WTC11 (cell line): ENCODE measurements at regions not wholly inside any gene's neighbourhood (a gene's known extent, or its start where the extent isn't known, plus 50 kb on each side); places are given as distances from the start of the nearest gene placed in this dataset.

Experiments
- ATAC-seq: fragments of 200-7000 bp; cut with Tn5 transposase; 2 replicates; pipeline ENCODE4 v1.10.0; 2021; ENCODE audit warnings: mild to moderate bottlenecking, moderate library complexity
- CTCF ChIA-PET: fragments of 300-600 bp; sonication (Branson Sonifier 250); formaldehyde crosslinking; loops from one replicate; lab custom pipeline; 2021; ENCODE audit warnings: antibody characterized with exemption; lab: Charles Lee
- POLR2A ChIA-PET: fragments of 350-600 bp; sonication (Branson Sonifier 250); formaldehyde crosslinking; loops from one replicate; lab custom pipeline; 2021; ENCODE audit warnings: antibody characterized with exemption; lab: Charles Lee
- DNase-seq: peaks from one replicate; pipeline ENCODE4 v3.0.0; 2021; ENCODE audit warnings: low spot score
- H3K27ac Mint-ChIP-seq: 2 replicates; pipeline ENCODE4 v1.8.0; 2021; ENCODE audit warnings: mixed read lengths
- H3K27me3 Mint-ChIP-seq: 2 replicates; pipeline ENCODE4 v1.8.0; 2021; ENCODE audit warnings: low read depth, mild to moderate bottlenecking, moderate library complexity, mixed read lengths
- H3K36me3 Mint-ChIP-seq: 2 replicates; pipeline ENCODE4 v1.8.0; 2021; ENCODE audit warnings: mixed read lengths
- H3K4me1 Mint-ChIP-seq: 2 replicates; pipeline ENCODE4 v1.8.0; 2022; ENCODE audit warnings: mixed read lengths
- H3K4me3 Mint-ChIP-seq: 2 replicates; pipeline ENCODE4 v1.8.0; 2021; ENCODE audit warnings: mild to moderate bottlenecking, moderate library complexity, mixed read lengths
- H3K9me3 Mint-ChIP-seq: 2 replicates; pipeline ENCODE4 v1.8.0; 2021; ENCODE audit warnings: mixed read lengths
- CDX4 ChIP-seq: fragments of 250-450 bp; sonication (Bioruptor Pico); IDR thresholded peaks from 2 replicates; pipeline ENCODE4 v1.9.0; 2021; ENCODE audit warnings: moderate library complexity, mild to moderate bottlenecking, inconsistent platforms, borderline replicate concordance
- CREB1 ChIP-seq: sonication (generic); formaldehyde crosslinking; IDR thresholded peaks from 2 replicates; pipeline ENCODE4 v1.8.0; 2023; ENCODE audit warnings: mild to moderate bottlenecking, missing genetic modification reagents
- E2F5 ChIP-seq: sonication (generic); formaldehyde crosslinking; IDR thresholded peaks from 2 replicates; pipeline ENCODE4 v1.8.1; 2022; ENCODE audit warnings: mild to moderate bottlenecking, moderate library complexity, missing genetic modification reagents
- ERG ChIP-seq: fragments of 250-450 bp; sonication (Bioruptor Pico); IDR thresholded peaks from 2 replicates; pipeline ENCODE4 v1.8.0; 2021; ENCODE audit warnings: mild to moderate bottlenecking
- GRHL2 ChIP-seq: fragments of 250-450 bp; sonication (Bioruptor Pico); IDR thresholded peaks from 2 replicates; pipeline ENCODE4 v1.8.0; 2022; ENCODE audit warnings: mild to moderate bottlenecking, moderate library complexity; ENCODE audit not compliant: insufficient replicate concordance, severe bottlenecking
- GTF2I ChIP-seq: fragments of 250-450 bp; sonication (Bioruptor Pico); conservative IDR thresholded peaks from 2 replicates; pipeline ENCODE4 v1.4.0; 2021; ENCODE audit warnings: mild to moderate bottlenecking
- KAT7 ChIP-seq: sonication (generic); formaldehyde crosslinking; IDR thresholded peaks from 2 replicates; pipeline ENCODE4 v1.8.1; 2023; ENCODE audit warnings: missing genetic modification reagents, mild to moderate bottlenecking, borderline replicate concordance
- MYBL2 ChIP-seq: sonication (generic); formaldehyde crosslinking; IDR thresholded peaks from 2 replicates; pipeline ENCODE4 v1.8.1; 2023; ENCODE audit warnings: mild to moderate bottlenecking, moderate library complexity, missing genetic modification reagents
- NFYB ChIP-seq: sonication (generic); formaldehyde crosslinking; conservative IDR thresholded peaks from 2 replicates; pipeline ENCODE4 v1.8.0; 2022; ENCODE audit warnings: low read depth, missing genetic modification reagents
- OVOL2 ChIP-seq: fragments of 250-450 bp; sonication (Bioruptor Pico); IDR thresholded peaks from 2 replicates; pipeline ENCODE4 v1.9.0; 2021; ENCODE audit warnings: mild to moderate bottlenecking, borderline replicate concordance
- SMAD3 ChIP-seq: sonication (generic); formaldehyde crosslinking; IDR thresholded peaks from 2 replicates; pipeline ENCODE4 v1.8.0; 2022; ENCODE audit warnings: missing genetic modification reagents, mild to moderate bottlenecking, borderline replicate concordance
- SMAD4 ChIP-seq: sonication (generic); formaldehyde crosslinking; IDR thresholded peaks from 2 replicates; pipeline ENCODE4 v1.8.0; 2022; ENCODE audit warnings: mild to moderate bottlenecking, missing genetic modification reagents
- ZBTB21 ChIP-seq: sonication (generic); formaldehyde crosslinking; IDR thresholded peaks from 2 replicates; pipeline ENCODE4 v1.8.1; 2023; ENCODE audit warnings: mild to moderate bottlenecking, missing genetic modification reagents, borderline replicate concordance
- ZMAT4 ChIP-seq: fragments of 250-450 bp; sonication (Bioruptor Pico); IDR thresholded peaks from 2 replicates; pipeline ENCODE4 v1.9.0; 2021; ENCODE audit warnings: mild to moderate bottlenecking
- ZNF263 ChIP-seq: sonication (generic); formaldehyde crosslinking; IDR thresholded peaks from 2 replicates; pipeline ENCODE4 v1.8.1; 2022; ENCODE audit warnings: low read depth, mild to moderate bottlenecking, moderate library complexity, missing genetic modification reagents
- ZNF317 ChIP-seq: sonication (generic); formaldehyde crosslinking; IDR thresholded peaks from 2 replicates; pipeline ENCODE4 v1.8.1; 2023; ENCODE audit warnings: low read depth, mild to moderate bottlenecking, moderate library complexity, missing genetic modification reagents, borderline replicate concordance
- ZNF423 ChIP-seq: fragments of 250-450 bp; sonication (Bioruptor Pico); IDR thresholded peaks from 2 replicates; pipeline ENCODE4 v2.1.2; 2022; ENCODE audit warnings: mild to moderate bottlenecking, moderate library complexity
- ZSCAN18 ChIP-seq: fragments of 250-450 bp; sonication (Bioruptor Pico); IDR thresholded peaks from 2 replicates; pipeline ENCODE4 v2.1.2; 2022; ENCODE audit warnings: mild to moderate bottlenecking, moderate library complexity
- TF ChIP-seq, protein P1 (sequence below): sonication (generic); formaldehyde crosslinking; IDR thresholded peaks from 2 replicates; pipeline ENCODE4 v1.8.1; 2023; ENCODE audit warnings: mild to moderate bottlenecking, missing genetic modification reagents
- TF ChIP-seq, protein P2 (sequence below): sonication (generic); formaldehyde crosslinking; conservative IDR thresholded peaks from 2 replicates; pipeline ENCODE4 v1.8.1; 2022; ENCODE audit warnings: mild to moderate bottlenecking, missing genetic modification reagents
- TF ChIP-seq, protein P3 (sequence below): fragments of 250-450 bp; sonication (Bioruptor Pico); IDR thresholded peaks from 2 replicates; pipeline ENCODE4 v1.9.0; 2021; ENCODE audit warnings: mild to moderate bottlenecking, borderline replicate concordance

DNA sequence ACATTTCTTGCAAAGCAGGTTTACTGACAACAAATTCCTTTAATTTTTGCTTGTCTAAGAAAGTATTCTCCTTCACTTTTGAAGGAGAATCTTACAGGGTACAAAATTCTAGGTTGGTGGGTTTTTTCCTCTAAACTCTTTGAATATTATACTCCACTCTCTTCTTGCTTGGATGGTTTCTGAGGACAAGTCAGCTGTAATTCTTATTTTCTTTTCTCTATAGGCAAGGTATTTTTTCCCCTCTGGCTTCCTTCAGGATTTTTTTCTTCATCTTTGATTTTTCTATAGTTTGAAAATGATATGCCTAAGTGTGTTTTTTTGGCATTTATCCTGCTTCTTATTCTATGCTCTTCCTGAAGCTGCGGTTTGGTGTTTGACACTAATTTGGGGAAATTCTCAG lies 112.5 kb upstream of the HIVEP1 start:
- Mint-ChIP-seq H3K4me3 (no peak overlapping the region), H3K9me3 (peaks cover 18% of the 10 kb centered on the region), H3K27me3 (no peaks in the 10 kb centered on the region), H3K27ac (no peak overlapping the region), H3K4me1 (peaks cover 26% of the 10 kb centered on the region), H3K36me3 (peaks cover 9% of the 10 kb centered on the region)
- TF ChIP-seq ZSCAN18 (CRISPR knock-in tag) (no peak), ZNF317 (CRISPR knock-in tag) (peak; percentile 72; the same call in 1 of the 2 replicates)
- ChIA-PET CTCF (no interaction called here), POLR2A (interaction anchor here (0.5 kb wide), 1 partner anchor 70 kb away, joined by 3 read pairs; no protein-coding TSS in a partner anchor)
- ATAC-seq (no peak), DNase-seq (no peak)

DNA sequence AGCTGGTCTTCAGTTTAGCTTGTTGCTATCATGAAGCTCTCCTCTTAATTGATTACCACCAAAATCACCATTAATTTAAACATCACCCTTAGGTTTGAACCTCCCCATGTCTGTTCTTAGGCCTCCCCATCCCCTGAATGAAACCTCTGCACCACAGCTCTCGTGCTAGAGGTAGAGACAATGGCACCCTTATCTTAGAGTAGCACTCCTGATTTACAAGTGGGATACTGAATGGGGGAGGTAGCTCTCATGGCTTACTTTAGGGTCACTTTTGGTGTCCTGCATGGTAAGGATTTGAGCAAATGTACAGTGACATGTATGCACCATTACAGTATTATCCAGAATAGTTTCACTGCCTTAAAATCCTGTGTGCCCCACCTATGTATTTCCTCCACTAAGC lies 115.6 kb upstream of the ADTRP start:
- Mint-ChIP-seq H3K27ac (no peak overlapping the region), H3K36me3 (no peaks in the 10 kb centered on the region), H3K27me3 (no peaks in the 10 kb centered on the region), H3K9me3 (peaks cover 10% of the 10 kb centered on the region; the same call in 1 of the 2 replicates), H3K4me1 (peaks cover 9% of the 10 kb centered on the region), H3K4me3 (no peak overlapping the region)
- POLR2A ChIA-PET: no interaction called here
- DNase-seq (no peak), ATAC-seq (no peak)
- no peak for TF ChIP-seq ZMAT4 (CRISPR knock-in tag)
- TF ChIP-seq SMAD4 (CRISPR knock-in tag): no peak
- TF ChIP-seq ZNF263 (CRISPR knock-in tag): no peak
- no peak for TF ChIP-seq NFYB
- TF ChIP-seq SMAD3 (CRISPR knock-in tag): no peak
- TF ChIP-seq ERG (CRISPR knock-in tag): no peak
- no peak for TF ChIP-seq ZBTB21
- TF ChIP-seq ZNF423 (CRISPR knock-in tag): no peak
- TF ChIP-seq CREB1: no peak
- TF ChIP-seq, protein P1, sequence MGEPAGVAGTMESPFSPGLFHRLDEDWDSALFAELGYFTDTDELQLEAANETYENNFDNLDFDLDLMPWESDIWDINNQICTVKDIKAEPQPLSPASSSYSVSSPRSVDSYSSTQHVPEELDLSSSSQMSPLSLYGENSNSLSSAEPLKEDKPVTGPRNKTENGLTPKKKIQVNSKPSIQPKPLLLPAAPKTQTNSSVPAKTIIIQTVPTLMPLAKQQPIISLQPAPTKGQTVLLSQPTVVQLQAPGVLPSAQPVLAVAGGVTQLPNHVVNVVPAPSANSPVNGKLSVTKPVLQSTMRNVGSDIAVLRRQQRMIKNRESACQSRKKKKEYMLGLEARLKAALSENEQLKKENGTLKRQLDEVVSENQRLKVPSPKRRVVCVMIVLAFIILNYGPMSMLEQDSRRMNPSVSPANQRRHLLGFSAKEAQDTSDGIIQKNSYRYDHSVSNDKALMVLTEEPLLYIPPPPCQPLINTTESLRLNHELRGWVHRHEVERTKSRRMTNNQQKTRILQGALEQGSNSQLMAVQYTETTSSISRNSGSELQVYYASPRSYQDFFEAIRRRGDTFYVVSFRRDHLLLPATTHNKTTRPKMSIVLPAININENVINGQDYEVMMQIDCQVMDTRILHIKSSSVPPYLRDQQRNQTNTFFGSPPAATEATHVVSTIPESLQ (CRISPR knock-in tag): no peak
- no peak for TF ChIP-seq GTF2I (CRISPR knock-in tag)
- no peak for TF ChIP-seq MYBL2
- TF ChIP-seq, protein P2, sequence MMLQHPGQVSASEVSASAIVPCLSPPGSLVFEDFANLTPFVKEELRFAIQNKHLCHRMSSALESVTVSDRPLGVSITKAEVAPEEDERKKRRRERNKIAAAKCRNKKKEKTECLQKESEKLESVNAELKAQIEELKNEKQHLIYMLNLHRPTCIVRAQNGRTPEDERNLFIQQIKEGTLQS (CRISPR knock-in tag): no peak
- CTCF ChIA-PET: interaction anchor here (0.5 kb wide), 1 partner anchor 397 kb away, joined by 4 read pairs; no protein-coding TSS in a partner anchor

GRCh38 chr6:11891547-11891946 lies 112.9 kb upstream of the ADTRP start:
- H3K36me3 Mint-ChIP-seq: no peaks in the 10 kb centered on the region
- ChIA-PET CTCF (no interaction called here), POLR2A (no interaction called here)
- no peak for ATAC-seq
- H3K4me3 Mint-ChIP-seq: no peak overlapping the region
- peaks cover 7% of the 10 kb centered on the region; the same call in 1 of the 2 replicates for H3K9me3 Mint-ChIP-seq
- peaks cover 12% of the 10 kb centered on the region for H3K4me1 Mint-ChIP-seq
- no peak for DNase-seq
- H3K27ac Mint-ChIP-seq: no peak overlapping the region
- H3K27me3 Mint-ChIP-seq: no peaks in the 10 kb centered on the region
- TF ChIP-seq E2F5: no peak
- no peak for TF ChIP-seq CDX4 (CRISPR knock-in tag)
- TF ChIP-seq KAT7 (CRISPR knock-in tag): no peak
- no peak for TF ChIP-seq OVOL2 (CRISPR knock-in tag)
- TF ChIP-seq, protein P3, sequence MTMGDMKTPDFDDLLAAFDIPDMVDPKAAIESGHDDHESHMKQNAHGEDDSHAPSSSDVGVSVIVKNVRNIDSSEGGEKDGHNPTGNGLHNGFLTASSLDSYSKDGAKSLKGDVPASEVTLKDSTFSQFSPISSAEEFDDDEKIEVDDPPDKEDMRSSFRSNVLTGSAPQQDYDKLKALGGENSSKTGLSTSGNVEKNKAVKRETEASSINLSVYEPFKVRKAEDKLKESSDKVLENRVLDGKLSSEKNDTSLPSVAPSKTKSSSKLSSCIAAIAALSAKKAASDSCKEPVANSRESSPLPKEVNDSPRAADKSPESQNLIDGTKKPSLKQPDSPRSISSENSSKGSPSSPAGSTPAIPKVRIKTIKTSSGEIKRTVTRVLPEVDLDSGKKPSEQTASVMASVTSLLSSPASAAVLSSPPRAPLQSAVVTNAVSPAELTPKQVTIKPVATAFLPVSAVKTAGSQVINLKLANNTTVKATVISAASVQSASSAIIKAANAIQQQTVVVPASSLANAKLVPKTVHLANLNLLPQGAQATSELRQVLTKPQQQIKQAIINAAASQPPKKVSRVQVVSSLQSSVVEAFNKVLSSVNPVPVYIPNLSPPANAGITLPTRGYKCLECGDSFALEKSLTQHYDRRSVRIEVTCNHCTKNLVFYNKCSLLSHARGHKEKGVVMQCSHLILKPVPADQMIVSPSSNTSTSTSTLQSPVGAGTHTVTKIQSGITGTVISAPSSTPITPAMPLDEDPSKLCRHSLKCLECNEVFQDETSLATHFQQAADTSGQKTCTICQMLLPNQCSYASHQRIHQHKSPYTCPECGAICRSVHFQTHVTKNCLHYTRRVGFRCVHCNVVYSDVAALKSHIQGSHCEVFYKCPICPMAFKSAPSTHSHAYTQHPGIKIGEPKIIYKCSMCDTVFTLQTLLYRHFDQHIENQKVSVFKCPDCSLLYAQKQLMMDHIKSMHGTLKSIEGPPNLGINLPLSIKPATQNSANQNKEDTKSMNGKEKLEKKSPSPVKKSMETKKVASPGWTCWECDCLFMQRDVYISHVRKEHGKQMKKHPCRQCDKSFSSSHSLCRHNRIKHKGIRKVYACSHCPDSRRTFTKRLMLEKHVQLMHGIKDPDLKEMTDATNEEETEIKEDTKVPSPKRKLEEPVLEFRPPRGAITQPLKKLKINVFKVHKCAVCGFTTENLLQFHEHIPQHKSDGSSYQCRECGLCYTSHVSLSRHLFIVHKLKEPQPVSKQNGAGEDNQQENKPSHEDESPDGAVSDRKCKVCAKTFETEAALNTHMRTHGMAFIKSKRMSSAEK (CRISPR knock-in tag): no peak
- no peak for TF ChIP-seq GRHL2 (CRISPR knock-in tag)
